Natural killer cell (primary cell): ENCODE measurements at regions not wholly inside any gene's neighbourhood (a gene's known extent, or its start where the extent isn't known, plus 50 kb on each side); places are given as distances from the start of the nearest gene placed in this dataset.

Experiments
- ATAC-seq, 3 donors: fragments of 150-1000 bp in 2 of 3; fragments of 200-7000 bp in 1 of 3; cut with Tn5 transposase; 1 replicate in 1 of 3; 2 replicates in 2 of 3; pipeline ENCODE4 v1.10.0; 2021; ENCODE audit warnings: mild to moderate bottlenecking in 2 of 3, moderate library complexity in 2 of 3
- DNase-seq, 2 donors: peaks; one replicate each; pipeline versions ENCODE4 v3.0.0 to v3.0.0-alpha.2; 2013 to 2021; ENCODE audit warnings: mixed read lengths in 1 of 2
- H3K27ac ChIP-seq: one replicate; pipeline ENCODE4 v1.5.1; 2013; ENCODE audit warnings: mild to moderate bottlenecking, low read length
- H3K27me3 ChIP-seq: one replicate; pipeline ENCODE4 v1.6.1; 2013; ENCODE audit warnings: low read length; ENCODE audit not compliant: control insufficient read depth, insufficient read depth
- H3K36me3 ChIP-seq: one replicate; pipeline ENCODE4 v1.6.1; 2013; ENCODE audit warnings: low read length; ENCODE audit not compliant: control insufficient read depth, insufficient read depth
- H3K4me1 ChIP-seq: one replicate; pipeline ENCODE4 v1.6.1; 2013; ENCODE audit warnings: low read length; ENCODE audit not compliant: control insufficient read depth, insufficient read depth
- H3K4me3 ChIP-seq: one replicate; pipeline ENCODE4 v1.5.1; 2013; ENCODE audit warnings: low read length
- H3K9me3 ChIP-seq: one replicate; pipeline ENCODE4 v1.6.1; 2013; ENCODE audit warnings: low read length; ENCODE audit not compliant: control insufficient read depth, insufficient read depth
- H3K27ac Mint-ChIP-seq, 2 donors: one replicate each; pipeline ENCODE4 v1.8.0; 2022; ENCODE audit warnings: mild to moderate bottlenecking in 2 of 2, mixed read lengths in 2 of 2, moderate library complexity in 1 of 2
- H3K27me3 Mint-ChIP-seq, 2 donors: one replicate each; pipeline ENCODE4 v1.8.0; 2022; ENCODE audit warnings: low read depth in 2 of 2, mixed read lengths in 2 of 2
- H3K36me3 Mint-ChIP-seq: one replicate; pipeline ENCODE4 v1.8.0; 2022; ENCODE audit warnings: mixed read lengths
- H3K4me1 Mint-ChIP-seq, 2 donors: one replicate each; pipeline ENCODE4 v1.8.0; 2022; ENCODE audit warnings: mixed read lengths in 2 of 2
- H3K4me3 Mint-ChIP-seq: one replicate; pipeline ENCODE4 v1.8.0; 2022; ENCODE audit warnings: mild to moderate bottlenecking, moderate library complexity, mixed read lengths
- H3K9me3 Mint-ChIP-seq, 2 donors: one replicate each; pipeline ENCODE4 v1.8.0; 2022; ENCODE audit warnings: mixed read lengths in 2 of 2
- CTCF ChIP-seq: fragments of 200-600 bp; IDR thresholded peaks from one replicate; pipeline ENCODE4 v1.8.0; 2022; ENCODE audit warnings: antibody characterized with exemption
- WGBS: methylation state at CpG from one replicate; pipeline ENCODE4 v1.1.7; 2013; ENCODE audit warnings: missing lambda C conversion rate; ENCODE audit not compliant: insufficient coverage; 5-methylcytosine and 5-hydroxymethylcytosine counted together
- intact Hi-C: fragments of 100-400 bp; cut with micrococcal nuclease; formaldehyde crosslinking; loops from one replicate; pipeline ENCODE4 v1.14.2; 2022

- Histone ChIP-seq H3K27me3 (no peaks in the 10 kb centered on the region), H3K9me3 (no peaks in the 10 kb centered on the region), H3K36me3 (no peaks in the 10 kb centered on the region), H3K27ac (no peak overlapping the region), H3K4me3 (no peak overlapping the region), H3K4me1 (no peaks in the 10 kb centered on the region)
- no peak for DNase-seq
- no peaks in the 10 kb centered on the region for H3K27me3 Mint-ChIP-seq
- H3K27ac Mint-ChIP-seq = no peak overlapping the region
- 83% methylated on average over 1 of the region's 1 CpG for WGBS
- no peak for ATAC-seq
- H3K4me1 Mint-ChIP-seq = peaks cover 0 to 5% of the 10 kb centered on the region in 2 donors
- intact Hi-C loops = no loop called here
- no peaks in the 10 kb centered on the region for H3K36me3 Mint-ChIP-seq
- no peaks in the 10 kb centered on the region for H3K9me3 Mint-ChIP-seq
- TF ChIP-seq CTCF = no peak
- H3K4me3 Mint-ChIP-seq = no peak overlapping the region
Observed at GRCh38 chr18:47399475-47399874, 148.0 kb upstream of the SKOR2 start.

GRCh38 chr18:47397671-47398319 lies 146.3 kb upstream of the SKOR2 start:
- Histone ChIP-seq H3K27me3 (no peaks in the 10 kb centered on the region), H3K27ac (no peak overlapping the region), H3K4me1 (no peaks in the 10 kb centered on the region), H3K36me3 (no peaks in the 10 kb centered on the region), H3K9me3 (no peaks in the 10 kb centered on the region), H3K4me3 (no peak overlapping the region)
- ATAC-seq (no peak), DNase-seq (no peak)
- Mint-ChIP-seq H3K27ac (no peak overlapping the region), H3K4me1 (peaks cover 0 to 5% of the 10 kb centered on the region in 2 donors), H3K36me3 (no peaks in the 10 kb centered on the region), H3K9me3 (no peaks in the 10 kb centered on the region), H3K4me3 (no peak overlapping the region), H3K27me3 (no peaks in the 10 kb centered on the region)
- intact Hi-C loops = no loop called here
- whole genome bisulfite sequencing = 34% methylated on average over 8 of the region's 9 CpGs
- no peak for TF ChIP-seq CTCF

GRCh38 chr18:47391665-47392064 lies 140.2 kb upstream of the SKOR2 start:
- no CpG with 5 or more reads among the region's 1 CpG for WGBS
- Mint-ChIP-seq H3K9me3 (no peaks in the 10 kb centered on the region), H3K4me1 (peaks cover 0 to 5% of the 10 kb centered on the region in 2 donors), H3K27me3 (peaks cover 0 to 4% of the 10 kb centered on the region in 2 donors), H3K27ac (no peak overlapping the region), H3K4me3 (no peak overlapping the region), H3K36me3 (no peaks in the 10 kb centered on the region)
- Histone ChIP-seq H3K4me1 (no peaks in the 10 kb centered on the region), H3K9me3 (no peaks in the 10 kb centered on the region), H3K4me3 (no peak overlapping the region), H3K36me3 (no peaks in the 10 kb centered on the region), H3K27me3 (no peaks in the 10 kb centered on the region), H3K27ac (no peak overlapping the region)
- DNase-seq (no peak), ATAC-seq (no peak)
- TF ChIP-seq CTCF = no peak
- intact Hi-C loops = no loop called here

GRCh38 chr18:47390410-47391024 lies 139.1 kb upstream of the SKOR2 start:
- Histone ChIP-seq H3K9me3 (no peaks in the 10 kb centered on the region), H3K27me3 (no peaks in the 10 kb centered on the region), H3K4me3 (no peak overlapping the region), H3K27ac (no peak overlapping the region), H3K36me3 (no peaks in the 10 kb centered on the region), H3K4me1 (no peaks in the 10 kb centered on the region)
- H3K27ac Mint-ChIP-seq = no peak overlapping the region
- no peak for DNase-seq
- no peak overlapping the region for H3K4me3 Mint-ChIP-seq
- intact Hi-C loops = no loop called here
- ATAC-seq = no peak
- H3K9me3 Mint-ChIP-seq = no peaks in the 10 kb centered on the region
- WGBS = 24% methylated on average over 3 of the region's 3 CpGs
- H3K4me1 Mint-ChIP-seq = peaks cover 0 to 5% of the 10 kb centered on the region in 2 donors
- peaks cover 0 to 4% of the 10 kb centered on the region in 2 donors for H3K27me3 Mint-ChIP-seq
- H3K36me3 Mint-ChIP-seq = no peaks in the 10 kb centered on the region
- TF ChIP-seq CTCF = no peak
